SU-DHL-6 (cell line): ENCODE measurements at regions not wholly inside any gene's neighbourhood (a gene's known extent, or its start where the extent isn't known, plus 50 kb on each side); places are given as distances from the start of the nearest gene placed in this dataset.

Experiments used
- H2AFZ ChIP-seq: fragments of 200-600 bp; sonication (generic); 2 replicates; pipeline ENCODE4 v1.6.1; 2014; ENCODE audit warnings: low read depth, mild to moderate bottlenecking, moderate library complexity, mixed read lengths, antibody characterized with exemption, low read length; ENCODE audit not compliant: severe bottlenecking
- H3F3A ChIP-seq: fragments of 200-600 bp; shearing (Covaris generic); 2 replicates; pipeline ENCODE4 v1.6.0; 2016; ENCODE audit warnings: antibody characterized with exemption, mild to moderate bottlenecking; ENCODE audit not compliant: insufficient read depth
- H3K27ac ChIP-seq: fragments of 200-600 bp; sonication (generic); 2 replicates; pipeline ENCODE4 v1.5.1; 2016; ENCODE audit warnings: low read depth, mild to moderate bottlenecking, low read length, moderate library complexity, mixed read lengths
- H3K27me3 ChIP-seq: fragments of 200-600 bp; sonication (generic), shearing (Covaris generic); 2 replicates; pipeline ENCODE4 v1.6.0; 2014; ENCODE audit warnings: mild to moderate bottlenecking, low read length
- H3K36me3 ChIP-seq: fragments of 200-600 bp; sonication (generic); 2 replicates; pipeline ENCODE4 v1.6.1; 2014; ENCODE audit warnings: mild to moderate bottlenecking, low read length, mixed read lengths
- H3K4me2 ChIP-seq: fragments of 300-600, 200-600 bp; shearing (Covaris generic), sonication (generic); 2 replicates; pipeline ENCODE4 v1.6.0; 2014; ENCODE audit warnings: low read length, low read depth, mild to moderate bottlenecking; ENCODE audit not compliant: poor library complexity, severe bottlenecking
- H3K4me3 ChIP-seq: fragments of 200-600 bp; sonication (generic); 2 replicates; pipeline ENCODE4 v1.5.1; 2014; ENCODE audit warnings: antibody characterized with exemption, low read length, mild to moderate bottlenecking, mixed read lengths; ENCODE audit not compliant: insufficient read depth, poor library complexity, severe bottlenecking
- H3K79me2 ChIP-seq: fragments of 200-600 bp; sonication (generic); 2 replicates; pipeline ENCODE4 v1.6.1; 2014; ENCODE audit warnings: mild to moderate bottlenecking, low read length, moderate library complexity; ENCODE audit not compliant: insufficient read depth
- H3K9ac ChIP-seq: fragments of 200-600 bp; sonication (generic); 2 replicates; pipeline ENCODE4 v1.7.0; 2014; ENCODE audit warnings: mild to moderate bottlenecking, low read length
- H3K9me2 ChIP-seq: fragments of 200-600 bp; sonication (generic); replicated peaks from 2 replicates; pipeline ENCODE4 v1.6.1; 2014; ENCODE audit warnings: low read length; ENCODE audit not compliant: insufficient read depth
- H3K9me3 ChIP-seq: fragments of 200-600 bp; sonication (generic); 2 replicates; pipeline ENCODE4 v1.6.1; 2014; ENCODE audit warnings: low read length, mixed read lengths; ENCODE audit not compliant: insufficient read depth
- H4K20me1 ChIP-seq: fragments of 200-600 bp; sonication (generic); 2 replicates; pipeline ENCODE4 v1.6.1; 2014; ENCODE audit warnings: low read depth, mild to moderate bottlenecking, antibody characterized with exemption, low read length, moderate library complexity, mixed read lengths
- EZH2phosphoT487 ChIP-seq: fragments of 200-600 bp; sonication (generic), shearing (Covaris generic); conservative IDR thresholded peaks from 2 replicates; pipeline ENCODE4 v1.6.1; 2018; ENCODE audit warnings: mild to moderate bottlenecking, antibody characterized with exemption, low read length, moderate library complexity, mixed read lengths
- TF ChIP-seq, protein P1 (sequence below): fragments of 200-600 bp; sonication (generic); IDR thresholded peaks from one replicate; pipeline ENCODE4 v1.5.1; 2017; ENCODE audit warnings: antibody characterized with exemption, mild to moderate bottlenecking, low read length, moderate library complexity; ENCODE audit not compliant: insufficient read depth, poor library complexity, severe bottlenecking

DNA sequence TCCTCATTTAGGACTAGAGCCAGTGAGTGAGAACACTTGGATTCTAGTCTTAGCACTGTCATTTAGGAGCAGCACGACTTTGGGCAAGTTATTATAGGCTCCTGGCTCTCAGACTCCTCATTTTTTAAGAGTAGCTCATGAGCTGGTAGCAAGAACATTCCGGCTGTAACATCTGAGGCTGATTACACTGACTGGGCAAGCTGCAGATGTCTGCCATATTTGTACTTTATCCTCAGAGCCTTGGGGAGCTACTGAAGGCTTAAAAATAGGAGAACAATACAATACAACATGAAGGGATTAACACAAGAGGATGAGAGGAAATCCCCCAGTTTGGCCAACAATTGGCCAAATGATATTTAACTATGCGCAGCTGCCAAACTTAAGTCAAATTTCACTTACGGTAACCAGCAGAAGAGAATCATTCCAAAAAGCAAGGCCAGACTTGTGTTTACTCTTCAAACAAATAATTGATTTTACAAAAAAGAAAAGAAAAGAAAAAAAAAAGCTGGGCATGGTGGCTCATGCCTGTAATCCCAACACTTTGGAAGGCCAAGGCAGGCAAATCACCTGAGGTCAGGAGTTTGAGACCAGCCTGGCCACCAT lies 113.1 kb upstream of the ARHGAP42 start:
- Histone ChIP-seq H3K4me3 (no peak overlapping the region), H3K27ac (no peak overlapping the region), H3K27me3 (no peaks in the 10 kb centered on the region), H4K20me1 (0 out of 2 replicates have a peak, but pooled peaks cover 2% of the 10 kb centered on the region), H3K36me3 (no peaks in the 10 kb centered on the region), H3K9ac (no peak overlapping the region), H3K9me3 (no peaks in the 10 kb centered on the region), H3K79me2 (no peaks in the 10 kb centered on the region), H2AFZ (no peak overlapping the region), H3K9me2 (no peaks in the 10 kb centered on the region), H3K4me2 (no peak overlapping the region), H3F3A (no peaks in the 10 kb centered on the region)
- no peak for TF ChIP-seq EZH2phosphoT487
- TF ChIP-seq, protein P1, sequence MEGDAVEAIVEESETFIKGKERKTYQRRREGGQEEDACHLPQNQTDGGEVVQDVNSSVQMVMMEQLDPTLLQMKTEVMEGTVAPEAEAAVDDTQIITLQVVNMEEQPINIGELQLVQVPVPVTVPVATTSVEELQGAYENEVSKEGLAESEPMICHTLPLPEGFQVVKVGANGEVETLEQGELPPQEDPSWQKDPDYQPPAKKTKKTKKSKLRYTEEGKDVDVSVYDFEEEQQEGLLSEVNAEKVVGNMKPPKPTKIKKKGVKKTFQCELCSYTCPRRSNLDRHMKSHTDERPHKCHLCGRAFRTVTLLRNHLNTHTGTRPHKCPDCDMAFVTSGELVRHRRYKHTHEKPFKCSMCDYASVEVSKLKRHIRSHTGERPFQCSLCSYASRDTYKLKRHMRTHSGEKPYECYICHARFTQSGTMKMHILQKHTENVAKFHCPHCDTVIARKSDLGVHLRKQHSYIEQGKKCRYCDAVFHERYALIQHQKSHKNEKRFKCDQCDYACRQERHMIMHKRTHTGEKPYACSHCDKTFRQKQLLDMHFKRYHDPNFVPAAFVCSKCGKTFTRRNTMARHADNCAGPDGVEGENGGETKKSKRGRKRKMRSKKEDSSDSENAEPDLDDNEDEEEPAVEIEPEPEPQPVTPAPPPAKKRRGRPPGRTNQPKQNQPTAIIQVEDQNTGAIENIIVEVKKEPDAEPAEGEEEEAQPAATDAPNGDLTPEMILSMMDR: no peak

DNA sequence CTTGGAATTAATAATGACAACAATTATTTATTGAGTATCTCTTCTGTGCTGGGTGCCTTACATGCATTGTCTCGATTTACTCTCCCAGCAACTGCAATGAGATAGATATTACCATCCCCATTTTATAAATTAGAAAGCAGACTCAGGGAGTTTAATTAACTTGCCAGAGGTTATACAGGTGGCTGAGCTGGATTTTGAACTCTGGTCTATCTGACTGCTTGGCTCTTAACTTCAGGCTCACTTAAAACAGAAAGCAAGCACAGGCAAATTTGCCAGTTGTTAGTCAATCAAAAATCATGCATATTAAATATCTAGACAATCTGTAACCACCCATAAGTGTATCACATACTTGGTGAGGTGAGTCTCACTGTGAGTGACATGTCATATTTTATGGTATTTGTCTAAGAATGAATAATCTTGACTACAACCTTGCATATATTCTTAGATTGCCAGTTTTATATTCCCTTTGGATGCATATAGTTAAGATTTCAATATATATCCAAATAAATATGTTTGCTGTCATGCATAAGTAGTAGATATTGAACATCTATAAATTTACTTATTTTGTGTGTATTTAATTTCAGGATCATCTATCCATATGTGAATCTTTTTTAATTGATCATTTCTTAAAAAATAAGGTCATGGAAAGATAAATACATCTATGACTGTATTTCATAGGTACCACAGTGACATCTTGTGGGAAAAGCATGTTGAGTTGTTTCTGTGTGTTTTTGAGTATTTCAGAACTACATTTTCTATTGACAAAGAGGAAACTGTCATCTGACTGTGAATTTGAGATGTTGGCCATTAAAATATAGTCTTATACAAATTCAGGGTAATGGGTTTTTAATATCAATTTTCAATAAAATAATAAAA lies 112.0 kb upstream of the ARHGAP42 start:
- H2AFZ ChIP-seq: no peak overlapping the region
- H3K36me3 ChIP-seq: no peaks in the 10 kb centered on the region
- H4K20me1 ChIP-seq: 0 out of 2 replicates have a peak, but pooled peaks cover 2% of the 10 kb centered on the region
- no peak overlapping the region for H3K4me2 ChIP-seq
- H3K4me3 ChIP-seq: no peak overlapping the region
- H3K9me2 ChIP-seq: no peaks in the 10 kb centered on the region
- no peaks in the 10 kb centered on the region for H3F3A ChIP-seq
- H3K27me3 ChIP-seq: no peaks in the 10 kb centered on the region
- TF ChIP-seq EZH2phosphoT487: no peak
- TF ChIP-seq, protein P1: no peak
- no peaks in the 10 kb centered on the region for H3K79me2 ChIP-seq
- no peak overlapping the region for H3K27ac ChIP-seq
- H3K9me3 ChIP-seq: no peaks in the 10 kb centered on the region
- no peak overlapping the region for H3K9ac ChIP-seq

DNA sequence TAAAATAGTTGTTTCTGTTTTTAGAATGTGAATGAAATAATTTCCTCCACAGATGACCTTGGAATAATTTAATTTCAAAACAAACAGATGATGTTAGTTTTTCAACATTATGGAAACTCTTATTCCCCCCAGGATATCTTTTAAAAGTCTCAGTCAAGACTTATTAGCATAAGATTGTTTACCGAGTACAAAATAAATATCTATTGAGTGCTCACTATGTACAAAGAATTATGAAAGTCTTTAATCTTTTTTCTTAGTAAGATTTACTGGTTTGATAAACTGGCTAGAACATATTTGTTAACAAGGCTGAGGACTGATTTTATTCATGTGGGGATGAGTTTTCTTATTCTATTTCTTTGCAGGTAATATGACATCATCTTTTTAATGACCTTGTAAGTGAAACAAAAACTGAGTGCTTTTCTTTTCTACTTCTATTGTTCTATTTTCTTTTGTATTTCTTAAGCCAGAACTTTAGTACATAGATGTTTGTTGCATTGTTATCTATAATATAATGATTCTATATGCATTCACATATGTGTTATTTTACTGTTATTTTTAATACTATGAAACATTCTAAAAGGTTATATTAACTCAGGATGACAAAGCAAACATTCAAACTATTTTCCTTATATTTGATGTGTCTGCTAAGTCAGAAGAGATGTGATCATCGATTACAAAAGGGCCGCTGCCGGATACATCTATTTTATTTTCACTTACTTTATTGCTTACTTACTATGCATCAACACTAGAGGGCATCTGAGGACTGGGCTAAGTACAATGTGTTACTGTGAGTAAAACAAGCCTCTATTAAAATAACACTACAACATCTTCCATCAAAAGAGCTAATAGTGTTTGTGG lies 111.0 kb upstream of the ARHGAP42 start:
- TF ChIP-seq EZH2phosphoT487: no peak
- TF ChIP-seq, protein P1: peak; percentile 33
- H3K9me2 ChIP-seq: no peaks in the 10 kb centered on the region
- no peaks in the 10 kb centered on the region for H3F3A ChIP-seq
- no peak overlapping the region for H3K27ac ChIP-seq
- H2AFZ ChIP-seq: no peak overlapping the region
- no peaks in the 10 kb centered on the region for H3K9me3 ChIP-seq
- no peak overlapping the region for H3K4me3 ChIP-seq
- H3K36me3 ChIP-seq: no peaks in the 10 kb centered on the region
- 0 out of 2 replicates have a peak, but pooled peaks cover 2% of the 10 kb centered on the region for H4K20me1 ChIP-seq
- H3K4me2 ChIP-seq: no peak overlapping the region
- H3K27me3 ChIP-seq: no peaks in the 10 kb centered on the region
- no peaks in the 10 kb centered on the region for H3K79me2 ChIP-seq
- H3K9ac ChIP-seq: no peak overlapping the region
